ENCODE measurements at regions not wholly inside any gene's neighbourhood (a gene's known extent, or its start where the extent isn't known, plus 50 kb on each side); places are given as distances from the start of the nearest gene placed in this dataset.

DNA sequence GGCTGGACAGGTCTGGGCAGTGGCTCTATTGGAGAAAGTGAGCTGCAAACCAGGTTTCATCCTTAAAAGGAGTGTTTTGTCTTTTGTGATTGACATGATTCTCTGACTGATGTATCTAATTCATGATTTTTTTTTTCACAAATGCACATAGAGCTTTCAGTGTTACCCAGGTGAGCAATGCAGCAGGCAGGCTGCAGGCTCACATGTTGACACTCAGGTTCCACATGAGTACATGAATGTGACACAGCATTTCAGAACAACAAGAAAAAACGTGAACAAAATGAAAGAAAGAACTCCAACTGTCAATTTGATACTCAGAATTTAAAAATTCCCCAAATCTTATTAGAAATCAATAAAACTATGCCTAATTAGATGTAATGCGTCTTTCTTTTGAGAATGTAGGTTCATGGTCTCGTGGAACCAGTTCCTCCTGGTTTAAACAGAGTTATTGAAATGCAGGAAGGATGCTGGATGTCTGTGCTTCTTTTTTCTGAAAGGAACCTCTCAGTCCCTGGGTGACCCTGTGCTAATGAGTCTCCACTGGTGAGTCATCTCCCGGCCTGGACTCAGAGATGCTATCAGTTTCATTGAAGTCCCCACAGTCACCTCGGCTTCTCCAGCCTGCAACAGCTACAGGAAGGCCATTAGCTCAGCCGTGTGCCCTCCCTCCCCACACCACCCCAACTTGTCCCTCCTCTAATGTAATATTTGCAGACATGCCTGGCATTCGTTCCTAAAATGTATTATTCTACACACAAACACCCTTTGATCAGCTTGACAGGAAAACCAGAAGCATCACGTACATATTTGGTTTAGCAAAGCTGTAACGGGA is 430.4 kb downstream of the LPIN1 start:
- TF ChIP-seq, protein P1, sequence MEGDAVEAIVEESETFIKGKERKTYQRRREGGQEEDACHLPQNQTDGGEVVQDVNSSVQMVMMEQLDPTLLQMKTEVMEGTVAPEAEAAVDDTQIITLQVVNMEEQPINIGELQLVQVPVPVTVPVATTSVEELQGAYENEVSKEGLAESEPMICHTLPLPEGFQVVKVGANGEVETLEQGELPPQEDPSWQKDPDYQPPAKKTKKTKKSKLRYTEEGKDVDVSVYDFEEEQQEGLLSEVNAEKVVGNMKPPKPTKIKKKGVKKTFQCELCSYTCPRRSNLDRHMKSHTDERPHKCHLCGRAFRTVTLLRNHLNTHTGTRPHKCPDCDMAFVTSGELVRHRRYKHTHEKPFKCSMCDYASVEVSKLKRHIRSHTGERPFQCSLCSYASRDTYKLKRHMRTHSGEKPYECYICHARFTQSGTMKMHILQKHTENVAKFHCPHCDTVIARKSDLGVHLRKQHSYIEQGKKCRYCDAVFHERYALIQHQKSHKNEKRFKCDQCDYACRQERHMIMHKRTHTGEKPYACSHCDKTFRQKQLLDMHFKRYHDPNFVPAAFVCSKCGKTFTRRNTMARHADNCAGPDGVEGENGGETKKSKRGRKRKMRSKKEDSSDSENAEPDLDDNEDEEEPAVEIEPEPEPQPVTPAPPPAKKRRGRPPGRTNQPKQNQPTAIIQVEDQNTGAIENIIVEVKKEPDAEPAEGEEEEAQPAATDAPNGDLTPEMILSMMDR (conservative IDR thresholded peaks at IDR 0.05; ENCODE audit: low read depth, low read length): no peak
- peak; percentile 65 for DNase-seq (ENCODE audit: low read depth)
- H3K4me3 ChIP-seq (ENCODE audit: low read depth, low read length): no peak overlapping the region

DNA sequence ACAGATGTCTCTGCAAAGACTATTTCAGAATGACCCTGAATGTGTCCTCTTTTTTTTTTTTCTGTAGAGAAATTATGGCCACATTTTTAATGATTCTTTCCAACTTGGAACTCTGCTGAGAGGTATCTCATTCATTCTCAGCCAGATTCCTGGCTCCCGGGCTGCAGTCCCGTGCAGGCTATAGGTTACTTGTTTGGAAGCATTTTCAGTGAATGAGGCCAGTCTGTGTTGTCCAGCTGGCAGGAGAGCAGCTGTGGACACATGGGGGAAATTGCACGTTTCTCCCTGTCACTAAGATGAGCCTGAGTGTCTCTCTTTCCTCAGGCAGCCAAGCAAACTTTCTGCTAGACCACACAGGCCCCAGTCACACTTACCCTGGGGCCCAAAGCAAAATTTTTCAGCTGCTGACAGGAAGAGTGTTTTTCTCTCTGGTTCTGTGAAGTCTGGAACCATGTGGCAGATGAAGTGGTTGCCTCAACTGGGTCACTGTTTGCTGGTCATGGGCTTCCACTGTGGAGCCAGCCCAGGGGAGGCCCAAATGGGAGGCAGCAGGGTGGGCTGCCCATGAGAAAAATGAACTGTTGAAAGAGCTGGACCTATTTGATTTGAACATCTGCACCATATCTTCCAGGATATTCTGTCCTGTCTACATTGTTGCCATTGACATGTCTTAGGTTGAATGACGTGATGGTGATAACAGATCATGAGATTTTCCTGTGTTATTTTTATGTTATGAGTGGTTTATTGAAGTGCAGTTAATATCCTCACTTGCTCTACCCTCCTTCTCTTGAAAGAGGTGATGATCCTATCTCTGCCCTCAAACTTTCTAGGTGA is 431.2 kb downstream of the LPIN1 start:
- peak; percentile 66 for DNase-seq (ENCODE audit: low read depth)
- TF ChIP-seq, protein P1 (conservative IDR thresholded peaks at IDR 0.05; ENCODE audit: low read depth, low read length): no peak
- no peak overlapping the region for H3K4me3 ChIP-seq (ENCODE audit: low read depth, low read length)

DNA sequence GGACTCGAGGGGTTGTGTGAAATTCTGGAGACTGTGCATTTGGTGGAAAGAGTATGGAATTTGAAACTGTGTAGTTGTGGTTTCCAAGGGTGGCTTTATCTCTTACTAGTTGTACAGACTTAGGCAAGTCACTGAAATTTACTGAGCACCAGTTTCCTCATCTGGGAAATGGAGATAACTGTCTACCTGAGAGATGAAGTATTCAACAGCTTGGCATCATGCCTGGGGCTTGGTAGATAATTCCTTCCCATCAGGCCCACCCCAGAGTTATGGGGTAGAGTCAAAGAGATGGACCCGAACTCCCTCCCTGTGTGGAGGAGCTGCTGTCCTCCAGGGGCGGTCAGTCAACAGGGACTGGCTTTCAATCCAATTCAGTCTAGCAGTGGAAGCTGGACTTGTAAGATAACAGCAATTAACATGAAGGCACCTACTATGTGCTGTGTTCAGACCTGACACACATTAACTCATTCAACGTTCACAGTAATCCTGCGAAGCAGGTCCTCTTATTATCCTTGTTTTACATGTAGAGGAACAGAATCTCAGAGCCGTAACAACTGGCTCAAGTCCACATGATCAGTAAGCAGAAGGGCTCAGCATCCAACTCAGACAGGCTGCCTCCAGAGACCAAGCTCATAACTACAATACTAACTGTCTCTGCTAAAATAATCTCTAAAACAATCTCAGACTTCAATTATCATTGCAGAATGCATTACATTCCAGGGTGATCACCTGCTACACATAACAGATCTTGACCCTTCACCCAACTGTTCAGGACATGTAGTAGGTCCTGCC is 432.1 kb downstream of the LPIN1 start:
- TF ChIP-seq, protein P1 (conservative IDR thresholded peaks at IDR 0.05; ENCODE audit: low read depth, low read length): peak; percentile 12
- peak; percentile 39 for DNase-seq (ENCODE audit: low read depth)
- no peak overlapping the region for H3K4me3 ChIP-seq (ENCODE audit: low read depth, low read length)

DNA sequence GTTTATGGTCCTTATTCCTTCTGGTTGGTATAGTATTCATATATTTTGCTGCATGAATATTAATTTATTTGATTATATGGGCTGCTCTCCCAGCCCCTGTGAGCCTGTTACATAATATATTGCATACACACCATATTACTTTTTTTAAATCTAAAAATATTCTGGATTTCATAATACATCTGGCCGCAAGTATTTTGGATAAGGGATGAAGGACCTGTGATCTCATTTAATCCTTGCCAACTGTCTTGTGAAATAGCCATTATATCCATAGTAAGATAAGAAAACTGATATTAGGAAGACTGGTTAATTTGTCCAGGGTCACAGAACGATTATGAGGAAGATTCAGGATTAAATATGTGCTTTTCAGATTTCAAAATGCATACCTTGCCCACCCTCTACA is 433.6 kb downstream of the LPIN1 start:
- no peak overlapping the region for H3K4me3 ChIP-seq (ENCODE audit: low read depth, low read length)
- peak; percentile 41 for DNase-seq (ENCODE audit: low read depth)
- TF ChIP-seq, protein P1 (conservative IDR thresholded peaks at IDR 0.05; ENCODE audit: low read depth, low read length): no peak

DNA sequence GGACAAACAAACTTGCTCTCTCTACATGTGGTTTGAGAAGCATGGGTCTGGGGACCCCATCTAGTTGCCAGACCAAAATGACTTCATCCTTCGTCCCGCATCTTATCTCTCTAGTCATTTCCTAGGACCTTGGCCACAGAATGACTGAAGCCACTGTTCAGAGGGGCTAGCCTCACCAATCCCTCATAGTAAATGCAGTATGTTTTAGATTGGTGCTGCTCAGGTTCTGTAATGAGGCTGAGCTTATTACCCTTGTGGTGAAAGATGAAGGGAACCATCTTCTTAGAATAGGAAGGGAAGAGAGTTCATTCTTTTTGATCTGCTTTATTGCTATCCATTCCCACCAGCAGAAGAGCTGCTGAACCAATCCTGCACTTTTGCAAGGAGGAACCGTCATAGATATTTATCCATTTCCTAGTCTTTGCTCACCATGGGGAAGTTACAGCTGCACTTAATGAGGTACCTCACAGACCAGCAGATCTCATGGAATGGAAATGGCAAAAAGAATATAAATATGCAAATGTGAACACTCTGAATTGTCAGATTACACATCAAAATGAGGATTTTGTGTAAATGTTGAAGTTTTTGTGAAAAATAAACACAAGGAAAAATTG is 436.7 kb downstream of the LPIN1 start:
- TF ChIP-seq, protein P1 (conservative IDR thresholded peaks at IDR 0.05; ENCODE audit: low read depth, low read length): no peak
- no peak overlapping the region for H3K4me3 ChIP-seq (ENCODE audit: low read depth, low read length)
- no peak for DNase-seq (ENCODE audit: low read depth)

DNA sequence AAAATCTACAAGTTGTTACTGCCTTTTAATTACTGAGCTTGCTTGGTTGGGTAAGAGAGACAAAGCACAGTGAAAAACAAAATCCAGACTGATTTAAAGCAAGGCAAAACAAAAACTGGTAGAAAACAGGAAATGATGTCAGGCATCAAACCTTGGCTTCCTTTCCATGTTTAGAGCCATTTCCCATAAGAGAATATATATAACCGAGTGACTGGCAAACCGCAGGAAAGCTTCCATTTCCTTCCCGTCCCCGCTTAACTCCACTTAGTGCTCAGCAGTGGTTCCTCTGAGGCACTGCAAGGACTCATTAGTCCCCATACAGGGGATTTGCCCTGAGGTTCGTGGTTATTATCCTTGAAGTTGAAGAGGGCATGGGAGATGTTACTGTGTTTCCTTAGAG is 446.3 kb downstream of the LPIN1 start:
- TF ChIP-seq, protein P1 (conservative IDR thresholded peaks at IDR 0.05; ENCODE audit: low read depth, low read length): no peak
- no peak for DNase-seq (ENCODE audit: low read depth)
- H3K4me3 ChIP-seq (ENCODE audit: low read depth, low read length): no peak overlapping the region

Measured in choroid plexus epithelial cell (primary cell).